Endothelial cell of umbilical vein (primary cell): ENCODE measurements at regions not wholly inside any gene's neighbourhood (a gene's known extent, or its start where the extent isn't known, plus 50 kb on each side); places are given as distances from the start of the nearest gene placed in this dataset.

Experiments used
- BruUV-seq: library from RNA; stranded (reverse); fragments of 400-500 nt; replicated peaks from 2 replicates; lab custom pipeline; 2021; lab: Mats Ljungman, UMichigan
- CTCF ChIA-PET: fragments of 300-600, 350-600 bp; sonication (Branson Sonifier 250); formaldehyde crosslinking; loops from one replicate; lab custom pipeline; 2021; ENCODE audit warnings: antibody characterized with exemption, inconsistent platforms; lab: Charles Lee
- POLR2A ChIA-PET: fragments of 300-600, 350-600 bp; sonication (Branson Sonifier 250); formaldehyde crosslinking; loops from one replicate; lab custom pipeline; 2021; ENCODE audit warnings: antibody characterized with exemption, inconsistent platforms; lab: Charles Lee
- DNase-seq: peaks from one replicate; pipeline ENCODE4 v3.0.0-alpha.2; 2011; ENCODE audit warnings: low read depth, low spot score
- FAIRE-seq: peaks from 2 replicates; lab custom pipeline; 2011; peaks lifted over from hg19 to GRCh38; lab: Jason Lieb, UNC
- H2AFZ ChIP-seq: 2 replicates; pipeline ENCODE4 v1.6.0; 2012; ENCODE audit warnings: low read depth, low read length, control low read depth, inconsistent platforms
- H3K27ac ChIP-seq: 2 replicates; pipeline ENCODE4 v1.5.1; 2011; ENCODE audit warnings: low read depth, mild to moderate bottlenecking, control low read depth, low read length, moderate library complexity; ENCODE audit not compliant: insufficient read depth
- H3K27me3 ChIP-seq, 2 experiments: 2 replicates each; pipeline versions ENCODE4 v1.6.0 to v1.6.1; 2011; ENCODE audit warnings: low read length in 2 of 2, mixed read lengths in 1 of 2; ENCODE audit not compliant: control insufficient read depth in 2 of 2, insufficient read depth in 2 of 2
- H3K36me3 ChIP-seq, 2 experiments: 2 replicates in 1 of 2; 3 replicates in 1 of 2; pipeline ENCODE4 v1.5.1; 2011; ENCODE audit warnings: low read length in 2 of 2, mild to moderate bottlenecking in 1 of 2, moderate library complexity in 1 of 2; ENCODE audit not compliant: control insufficient read depth in 2 of 2, insufficient read depth in 2 of 2; ENCODE audit errors: extremely low read depth in 1 of 2
- H3K4me1 ChIP-seq: 3 replicates; pipeline ENCODE4 v1.5.1; 2011; ENCODE audit warnings: mild to moderate bottlenecking, low read length; ENCODE audit not compliant: control insufficient read depth, insufficient read depth; ENCODE audit errors: extremely low read depth
- H3K4me2 ChIP-seq: 2 replicates; pipeline ENCODE4 v1.6.1; 2011; ENCODE audit warnings: low read length, control low read depth, mixed read lengths; ENCODE audit not compliant: insufficient read depth
- H3K4me3 ChIP-seq, 3 experiments: fragments of 200-600 bp in 1 of 3; sonication (generic), shearing (Covaris generic) in 1 of 3; replicated peaks in 1 of 3; 2 replicates each; pipeline ENCODE4 v1.5.1; 2011 to 2016; ENCODE audit warnings: control low read depth in 3 of 3, low read length in 3 of 3, mild to moderate bottlenecking in 2 of 3, inconsistent platforms in 1 of 3, low read depth in 1 of 3, moderate library complexity in 1 of 3; ENCODE audit not compliant: insufficient read depth in 1 of 3
- H3K79me2 ChIP-seq: 2 replicates; pipeline ENCODE4 v1.6.0; 2012; ENCODE audit warnings: low read length, inconsistent platforms; ENCODE audit not compliant: control insufficient read depth, insufficient read depth
- H3K9ac ChIP-seq: replicated peaks from 2 replicates; pipeline ENCODE3; 2011; ENCODE audit warnings: low read length, control low read depth; ENCODE audit not compliant: insufficient read depth; ENCODE audit errors: extremely low read depth
- H3K9me1 ChIP-seq: replicated peaks from 3 replicates; pipeline ENCODE4 v1.6.0; 2011; ENCODE audit warnings: mild to moderate bottlenecking, low read length; ENCODE audit not compliant: control insufficient read depth, insufficient read depth; ENCODE audit errors: extremely low read depth
- H3K9me3 ChIP-seq: replicated peaks from 2 replicates; pipeline ENCODE4 v1.5.1; 2012; ENCODE audit warnings: low read length, inconsistent platforms; ENCODE audit not compliant: control insufficient read depth, insufficient read depth
- H4K20me1 ChIP-seq: replicated peaks from 2 replicates; pipeline ENCODE3; 2011; ENCODE audit warnings: mild to moderate bottlenecking, low read length; ENCODE audit not compliant: control insufficient read depth, insufficient read depth; ENCODE audit errors: extremely low read depth
- EZH2 ChIP-seq: IDR thresholded peaks from 2 replicates; pipeline ENCODE4 v1.6.1; 2012; ENCODE audit warnings: borderline replicate concordance, low read depth, mild to moderate bottlenecking, moderate library complexity, low read length, inconsistent platforms; ENCODE audit not compliant: severe bottlenecking
- FOS ChIP-seq: IDR thresholded peaks from 2 replicates; pipeline ENCODE4 v1.6.1; 2011; ENCODE audit warnings: mild to moderate bottlenecking, low read length, moderate library complexity, borderline replicate concordance; ENCODE audit not compliant: insufficient read depth
- GATA2 ChIP-seq: IDR thresholded peaks from 2 replicates; pipeline ENCODE4 v1.7.0; 2011; ENCODE audit warnings: low read depth, mild to moderate bottlenecking, moderate library complexity, mixed read lengths, low read length; ENCODE audit not compliant: insufficient read length, insufficient read depth
- JUN ChIP-seq: IDR thresholded peaks from 2 replicates; pipeline ENCODE4 v1.6.1; 2011; ENCODE audit warnings: borderline replicate concordance, low read depth; ENCODE audit not compliant: insufficient read length, insufficient read depth
- MYC ChIP-seq: IDR thresholded peaks from one replicate; pipeline ENCODE4 v1.6.1; 2011; ENCODE audit warnings: mild to moderate bottlenecking, low read depth, low read length
- POLR2A ChIP-seq: IDR thresholded peaks from 2 replicates; pipeline ENCODE4 v1.6.1; 2012; ENCODE audit warnings: low read depth, mild to moderate bottlenecking, control low read depth, low read length
- POLR2AphosphoS5 ChIP-seq: IDR thresholded peaks from 2 replicates; pipeline ENCODE4 v1.6.1; 2012; ENCODE audit warnings: low read depth, mild to moderate bottlenecking, control low read depth, low read length, moderate library complexity; ENCODE audit not compliant: insufficient read depth
- dilution Hi-C: fragments of 300-500 bp; cut with MboI; formaldehyde crosslinking; loops from one replicate; pipeline ENCODE4 v1.15.0; 2019; ENCODE audit warnings: low sequenced_read_pairs; ENCODE audit not compliant: extremely low pct_ligation_motif_present
- intact Hi-C: fragments of 100-400 bp; cut with micrococcal nuclease; formaldehyde crosslinking; loops from one replicate; pipeline ENCODE4 v1.10.0; 2022
- TF ChIP-seq, protein P1 (sequence below): IDR thresholded peaks from 2 replicates; pipeline ENCODE4 v1.6.1; 2011; ENCODE audit not compliant: insufficient read depth, insufficient read length
- TF ChIP-seq, protein P2 (sequence below), 2 donors: IDR thresholded peaks; 1 replicate in 1 of 2; 2 replicates in 1 of 2; pipeline ENCODE4 v1.5.1; 2011; ENCODE audit warnings: low read length in 2 of 2, mild to moderate bottlenecking in 2 of 2, moderate library complexity in 2 of 2, control low read depth in 1 of 2, inconsistent platforms in 1 of 2, low read depth in 1 of 2; ENCODE audit not compliant: insufficient read depth in 1 of 2; ENCODE audit errors: extremely low read depth in 1 of 2

DNA sequence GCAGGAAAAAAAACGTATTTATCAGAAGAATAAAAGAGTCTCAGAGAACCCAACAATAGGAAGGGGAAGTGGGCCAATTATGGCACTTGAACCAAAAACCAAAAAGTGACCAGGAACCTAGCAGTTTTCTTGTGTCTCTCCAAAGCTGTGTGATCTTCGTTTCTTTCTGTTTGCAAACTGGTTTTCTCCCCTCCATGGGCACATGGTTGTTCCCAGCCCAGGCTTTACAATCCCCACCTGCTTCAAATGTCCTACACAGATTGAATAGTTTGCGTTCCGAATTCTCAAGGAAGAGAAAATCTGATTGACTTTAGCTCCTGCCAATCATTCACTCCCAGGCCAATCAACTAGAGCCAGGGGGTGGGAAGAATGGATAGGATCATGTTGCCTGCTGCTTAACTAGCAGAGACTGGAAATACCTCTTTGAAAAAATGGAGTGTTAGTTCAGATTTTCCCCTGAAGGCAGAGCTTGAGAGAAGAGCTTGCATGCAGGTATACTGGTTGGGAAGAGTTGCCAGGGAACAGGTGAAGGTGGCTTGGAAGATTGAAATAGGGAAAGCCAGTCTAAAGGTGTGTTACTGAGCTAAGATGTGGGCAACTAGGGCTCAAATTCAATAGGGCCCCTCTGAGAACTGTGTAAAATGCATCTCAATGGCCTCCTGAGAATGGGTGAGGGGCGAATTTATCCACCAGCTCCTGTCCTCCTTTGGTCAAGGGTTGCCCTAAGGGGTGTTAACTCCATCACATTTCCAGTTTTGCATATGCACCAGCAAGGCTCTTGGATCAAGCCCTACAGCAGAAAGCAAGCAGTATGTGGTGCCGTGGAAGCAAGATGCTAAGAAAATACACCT is 106.4 kb upstream of the SRRM4 start:
- H2AFZ ChIP-seq = no peak overlapping the region
- CTCF ChIA-PET = no interaction called here
- H3K27ac ChIP-seq = no peak overlapping the region
- TF ChIP-seq POLR2AphosphoS5 (no peak), POLR2A (no peak), EZH2 (no peak), GATA2 (no peak), MYC (no peak), JUN (no peak), FOS (no peak)
- TF ChIP-seq, protein P1, sequence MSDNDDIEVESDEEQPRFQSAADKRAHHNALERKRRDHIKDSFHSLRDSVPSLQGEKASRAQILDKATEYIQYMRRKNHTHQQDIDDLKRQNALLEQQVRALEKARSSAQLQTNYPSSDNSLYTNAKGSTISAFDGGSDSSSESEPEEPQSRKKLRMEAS = no peak
- TF ChIP-seq, protein P2, sequence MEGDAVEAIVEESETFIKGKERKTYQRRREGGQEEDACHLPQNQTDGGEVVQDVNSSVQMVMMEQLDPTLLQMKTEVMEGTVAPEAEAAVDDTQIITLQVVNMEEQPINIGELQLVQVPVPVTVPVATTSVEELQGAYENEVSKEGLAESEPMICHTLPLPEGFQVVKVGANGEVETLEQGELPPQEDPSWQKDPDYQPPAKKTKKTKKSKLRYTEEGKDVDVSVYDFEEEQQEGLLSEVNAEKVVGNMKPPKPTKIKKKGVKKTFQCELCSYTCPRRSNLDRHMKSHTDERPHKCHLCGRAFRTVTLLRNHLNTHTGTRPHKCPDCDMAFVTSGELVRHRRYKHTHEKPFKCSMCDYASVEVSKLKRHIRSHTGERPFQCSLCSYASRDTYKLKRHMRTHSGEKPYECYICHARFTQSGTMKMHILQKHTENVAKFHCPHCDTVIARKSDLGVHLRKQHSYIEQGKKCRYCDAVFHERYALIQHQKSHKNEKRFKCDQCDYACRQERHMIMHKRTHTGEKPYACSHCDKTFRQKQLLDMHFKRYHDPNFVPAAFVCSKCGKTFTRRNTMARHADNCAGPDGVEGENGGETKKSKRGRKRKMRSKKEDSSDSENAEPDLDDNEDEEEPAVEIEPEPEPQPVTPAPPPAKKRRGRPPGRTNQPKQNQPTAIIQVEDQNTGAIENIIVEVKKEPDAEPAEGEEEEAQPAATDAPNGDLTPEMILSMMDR (IDR thresholded peaks at IDR 0.05; ENCODE audit: extremely low read depth in 1 of 2, insufficient read depth in 1 of 2, low read depth in 1 of 2, low read length in 2 of 2) = no peak
- DNase-seq = no peak
- POLR2A ChIA-PET = no interaction called here
- H3K79me2 ChIP-seq = no peaks in the 10 kb centered on the region
- H3K9ac ChIP-seq = no peak overlapping the region
- no peaks in the 10 kb centered on the region for H4K20me1 ChIP-seq
- no peaks in the 10 kb centered on the region for H3K9me3 ChIP-seq
- H3K4me2 ChIP-seq = no peak overlapping the region
- H3K4me1 ChIP-seq = no peaks in the 10 kb centered on the region
- no TSS peak for BruUV-seq
- dilution Hi-C loops (no loop called here), intact Hi-C loops (no loop called here)
- H3K27me3 ChIP-seq = no peaks in the 10 kb centered on the region
- no peaks in the 10 kb centered on the region for H3K36me3 ChIP-seq
- FAIRE-seq = no peak
- no peaks in the 10 kb centered on the region for H3K9me1 ChIP-seq
- H3K4me3 ChIP-seq = no peak overlapping the region
